Endometrial microvascular endothelial cells (primary cell): ENCODE measurements at regions not wholly inside any gene's neighbourhood (a gene's known extent, or its start where the extent isn't known, plus 50 kb on each side); places are given as distances from the start of the nearest gene placed in this dataset.

Experiments
- in situ Hi-C: cut with HindIII; loops from 2 replicates; pipeline ENCODE4 v1.10.0; 2017; ENCODE audit warnings: low sequenced_read_pairs, low pct_unique_long_range_greater_than_20kb; ENCODE audit errors: inconsistent ontology term

GRCh38 chr13:106385654-106386053 lies 149.8 kb downstream of the EFNB2 start:
- in situ Hi-C loops = no loop called here

GRCh38 chr13:106384516-106384915 lies 150.9 kb downstream of the EFNB2 start:
- in situ Hi-C loops = no loop called here

- in situ Hi-C loops = no loop called here
Measured at GRCh38 chr13:106383791-106384190, 151.7 kb downstream of the EFNB2 start.

DNA sequence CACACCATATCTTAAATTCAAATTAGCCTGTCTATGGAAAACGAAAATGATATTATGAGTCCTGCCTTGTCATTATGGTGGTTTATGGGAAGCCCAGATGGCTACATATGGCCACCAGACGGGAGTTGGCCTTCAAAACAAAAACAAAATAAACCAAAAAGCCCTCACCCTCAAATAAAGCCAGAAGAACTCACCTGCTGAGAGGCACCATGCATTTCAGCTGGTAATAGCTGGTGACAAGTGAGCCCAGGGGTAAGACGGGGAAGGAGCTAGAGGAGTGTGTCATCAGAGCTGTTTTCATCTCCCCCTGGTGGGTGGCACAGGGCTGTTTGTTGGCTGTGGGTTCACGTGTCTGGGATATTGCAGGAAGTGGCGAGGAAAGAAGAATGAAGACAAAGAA lies 152.9 kb downstream of the EFNB2 start:
- in situ Hi-C loops = no loop called here

- in situ Hi-C loops = no loop called here
Measured at GRCh38 chr13:106381091-106381490, 154.4 kb downstream of the EFNB2 start.

- in situ Hi-C loops = no loop called here
Measured at GRCh38 chr13:106377931-106378662, 157.4 kb downstream of the EFNB2 start.

- in situ Hi-C loops = no loop called here
Measured at GRCh38 chr13:106377341-106377740, 158.1 kb downstream of the EFNB2 start.

GRCh38 chr13:106376401-106377112 lies 158.9 kb downstream of the EFNB2 start:
- in situ Hi-C loops = no loop called here

GRCh38 chr13:106375085-106375484 lies 160.4 kb downstream of the EFNB2 start:
- in situ Hi-C loops = no loop called here

DNA sequence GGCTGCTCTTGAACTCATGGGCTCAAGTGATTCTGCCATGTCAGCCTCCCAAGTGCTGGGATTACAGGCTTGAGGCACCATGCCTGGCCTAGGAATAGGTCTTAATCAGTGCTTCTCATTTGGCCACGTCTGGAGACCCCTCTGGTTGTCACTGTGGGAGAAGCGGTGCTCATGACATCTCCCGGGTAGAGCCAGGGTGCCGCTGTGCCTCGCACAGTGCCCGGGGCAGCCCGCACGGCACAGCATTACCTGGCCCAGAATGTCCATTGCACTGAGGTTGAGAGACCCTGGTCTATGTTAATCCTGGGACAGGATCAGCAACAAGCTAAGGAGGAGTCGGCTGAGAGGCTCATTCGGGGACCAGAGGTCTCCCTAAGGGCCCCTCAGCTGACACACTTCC lies 160.8 kb downstream of the EFNB2 start:
- in situ Hi-C loops = loop anchor here (25.0 kb wide), 1 partner anchor 138 kb away; no protein-coding TSS in a partner anchor

- in situ Hi-C loops = loop anchor here (25.0 kb wide), 1 partner anchor 138 kb away; no protein-coding TSS in a partner anchor
Measured at GRCh38 chr13:106373989-106374572, 161.4 kb downstream of the EFNB2 start.

DNA sequence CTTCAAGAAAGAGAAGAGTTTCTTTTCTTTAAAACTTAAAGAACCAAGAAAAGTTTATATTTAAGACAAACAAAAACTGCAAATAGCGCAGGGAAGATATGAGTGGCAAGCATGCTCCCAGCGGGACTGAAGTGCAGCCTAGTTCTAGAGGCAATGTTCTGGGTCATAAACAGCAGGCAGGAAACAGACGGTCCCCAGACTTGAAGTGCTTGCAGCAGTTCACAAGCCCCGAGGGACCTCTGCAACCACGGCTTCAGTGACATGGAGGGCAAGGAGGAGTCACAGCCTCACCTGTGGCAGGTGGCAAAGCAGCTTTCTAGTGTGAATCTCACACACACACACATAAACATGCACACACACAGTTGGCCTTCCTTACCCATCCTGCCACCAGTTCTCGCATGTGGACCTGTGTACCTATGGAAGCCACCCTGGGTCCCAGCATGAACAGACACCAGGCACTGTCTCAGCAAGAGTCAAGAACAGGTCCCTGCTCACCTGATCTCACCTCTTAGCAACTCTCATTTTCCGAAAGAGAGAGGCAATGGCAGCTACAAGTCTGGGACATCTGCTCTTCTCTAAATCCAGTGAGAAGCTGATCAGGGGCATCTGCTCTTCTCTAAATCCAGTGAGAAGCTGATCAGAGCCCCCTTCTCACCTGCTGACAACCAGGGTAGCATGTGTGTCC lies 162.0 kb downstream of the EFNB2 start:
- in situ Hi-C loops = loop anchor here (25.0 kb wide), 1 partner anchor 139 kb away; no protein-coding TSS in a partner anchor

DNA sequence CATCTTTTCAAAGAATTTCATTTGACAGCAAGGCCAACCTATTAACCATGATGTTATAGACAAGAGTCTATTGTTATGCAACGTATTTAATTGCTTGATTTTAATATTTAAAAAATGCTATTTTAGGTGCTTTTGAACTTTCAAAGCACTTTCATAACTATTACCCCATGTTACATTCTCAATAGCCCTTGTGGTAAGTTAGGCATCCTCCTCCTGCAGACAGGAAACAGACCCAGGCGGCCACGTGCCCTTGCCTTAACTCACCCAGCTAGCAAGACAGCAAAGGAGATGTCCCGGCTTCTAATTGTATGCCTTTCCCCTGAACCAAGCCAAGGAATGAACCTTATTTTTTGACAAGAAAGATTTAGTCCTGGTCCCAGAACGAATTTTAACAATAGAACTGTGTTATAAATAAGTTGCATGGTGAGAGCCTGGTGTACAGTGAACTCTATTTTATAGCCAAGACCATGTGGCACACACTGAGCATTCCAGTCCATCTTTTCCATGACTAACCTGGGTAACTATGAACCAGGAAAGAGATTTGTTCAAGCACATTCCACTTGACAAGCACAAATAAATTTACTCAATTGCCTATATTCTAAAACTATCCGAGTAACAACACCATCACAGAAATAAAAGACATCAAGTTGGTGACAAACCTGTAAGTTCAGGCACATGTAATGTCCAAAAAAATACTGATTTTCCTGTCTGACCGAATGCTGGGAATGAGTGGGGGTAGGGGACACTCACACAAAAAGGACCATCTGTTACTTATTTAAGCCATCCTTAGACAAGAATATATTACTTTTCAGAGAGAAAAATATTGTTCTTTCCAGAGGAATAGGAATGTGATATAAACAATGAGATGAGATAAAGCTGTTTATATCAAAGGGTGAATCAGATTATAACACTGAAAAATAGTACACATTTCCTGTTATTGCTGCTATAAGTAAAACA lies 163.0 kb downstream of the EFNB2 start:
- in situ Hi-C loops = loop anchor here (25.0 kb wide), 1 partner anchor 140 kb away; no protein-coding TSS in a partner anchor

DNA sequence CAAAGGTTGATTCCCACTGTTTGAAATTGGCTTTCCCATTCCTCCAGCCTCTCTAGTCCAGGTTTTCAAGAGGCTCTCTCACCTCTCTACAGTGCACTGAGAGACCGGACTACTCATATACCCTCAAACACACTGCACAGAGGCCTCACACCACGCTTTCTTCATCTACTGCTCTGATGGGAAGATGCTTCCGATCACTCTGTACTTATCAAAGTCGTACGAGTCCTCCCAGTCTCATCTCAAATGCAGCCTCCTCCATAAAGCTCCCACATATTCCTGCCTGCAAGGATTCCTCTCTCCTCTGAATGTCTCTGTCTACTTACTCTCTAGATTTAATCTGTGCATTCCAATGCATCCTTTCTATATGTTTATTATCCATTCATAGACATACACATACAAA lies 164.4 kb downstream of the EFNB2 start:
- in situ Hi-C loops = loop anchor here (25.0 kb wide), 1 partner anchor 141 kb away; no protein-coding TSS in a partner anchor

DNA sequence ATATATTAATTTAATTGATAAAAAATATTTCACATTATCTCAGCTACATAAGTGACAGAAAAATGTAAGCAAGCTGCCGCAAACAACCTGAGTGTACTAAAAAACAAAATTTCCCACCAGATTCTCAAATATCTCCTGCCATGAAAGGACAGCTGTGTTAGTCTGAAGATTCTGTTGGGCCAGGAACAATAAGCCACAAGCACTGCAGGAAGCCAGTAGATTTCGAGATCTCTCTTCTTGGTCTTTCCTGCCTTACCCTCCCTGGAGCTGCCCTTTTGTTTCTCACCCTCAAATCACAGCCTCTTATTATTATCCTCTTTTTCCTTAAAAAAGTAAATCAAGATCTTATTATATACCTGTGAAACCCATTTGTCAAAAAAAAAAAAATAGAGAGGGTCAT lies 165.6 kb downstream of the EFNB2 start:
- in situ Hi-C loops = loop anchor here (25.0 kb wide), 1 partner anchor 142 kb away; no protein-coding TSS in a partner anchor

GRCh38 chr13:106369091-106369490 lies 166.4 kb downstream of the EFNB2 start:
- in situ Hi-C loops = loop anchor here (25.0 kb wide), 1 partner anchor 143 kb away; no protein-coding TSS in a partner anchor

GRCh38 chr13:106367361-106367971 lies 168.0 kb downstream of the EFNB2 start:
- in situ Hi-C loops = loop anchor here (25.0 kb wide), 1 partner anchor 145 kb away; no protein-coding TSS in a partner anchor
